SK-N-SH (cell line): ENCODE measurements at regions not wholly inside any gene's neighbourhood (a gene's known extent, or its start where the extent isn't known, plus 50 kb on each side); places are given as distances from the start of the nearest gene placed in this dataset.

ENCODE experiments used
- CTCF ChIA-PET: fragments of 300-600, 350-600 bp; formaldehyde crosslinking; extraction: SDS; loops from one replicate; lab custom pipeline; 2021; lab: Yijun Ruan, JAX
- POLR2A ChIA-PET: fragments of 350-600 bp; sonication (Branson Sonifier 250); formaldehyde crosslinking; extraction: SDS; loops from one replicate; lab custom pipeline; 2020; ENCODE audit warnings: antibody characterized with exemption, inconsistent platforms; lab: Yijun Ruan, JAX
- DNase-seq: peaks from one replicate; pipeline ENCODE4 v3.0.0; 2012
- H2AFZ ChIP-seq: fragments of 200-600 bp; sonication (generic); 2 replicates; pipeline ENCODE4 v1.8.1; 2016; ENCODE audit warnings: antibody characterized with exemption, mild to moderate bottlenecking, low read depth
- H3F3A ChIP-seq: fragments of 200-600 bp; sonication (generic); replicated peaks from 2 replicates; pipeline ENCODE3; 2016; ENCODE audit warnings: antibody characterized with exemption, mild to moderate bottlenecking; ENCODE audit not compliant: insufficient read depth
- H3K27ac ChIP-seq, 2 experiments: fragments of 200-500 bp in 1 of 2; fragments of 200-600 bp in 1 of 2; sonication (Bioruptor generic) in 1 of 2; sonication (generic), shearing (Covaris generic) in 1 of 2; 2 replicates each; pipeline versions ENCODE4 v1.5.1 to v1.6.1; 2014 to 2016; ENCODE audit warnings: low read depth in 2 of 2, inconsistent platforms in 1 of 2, low read length in 1 of 2, mild to moderate bottlenecking in 1 of 2, mixed read lengths in 1 of 2
- H3K27me3 ChIP-seq: fragments of 200-600 bp; sonication (generic), shearing (Covaris generic); 2 replicates; pipeline ENCODE4 v1.6.1; 2016; ENCODE audit warnings: mixed run types; ENCODE audit not compliant: insufficient read depth
- H3K36me3 ChIP-seq, 2 experiments: fragments of 200-500 bp in 1 of 2; fragments of 200-600 bp in 1 of 2; sonication (Bioruptor generic) in 1 of 2; sonication (generic) in 1 of 2; replicated peaks in 1 of 2; 2 replicates each; pipeline versions ENCODE3 to v1.5.1; 2014 to 2016; ENCODE audit warnings: low read length in 1 of 2, mild to moderate bottlenecking in 1 of 2; ENCODE audit not compliant: insufficient read depth in 2 of 2, control insufficient read depth in 1 of 2
- H3K4me1 ChIP-seq, 2 experiments: fragments of 200-500 bp in 1 of 2; fragments of 200-600 bp in 1 of 2; sonication (Bioruptor generic) in 1 of 2; sonication (generic), shearing (Covaris generic) in 1 of 2; 2 replicates each; pipeline versions ENCODE4 v1.5.1 to v1.6.1; 2014 to 2016; ENCODE audit warnings: low read depth in 1 of 2, low read length in 1 of 2, mixed run types in 1 of 2; ENCODE audit not compliant: insufficient read depth in 2 of 2, control insufficient read depth in 1 of 2
- H3K4me2 ChIP-seq: fragments of 200-600 bp; sonication (generic), shearing (Covaris generic); 2 replicates; pipeline ENCODE4 v1.6.1; 2017; ENCODE audit warnings: mixed run types
- H3K4me3 ChIP-seq, 2 experiments: fragments of 200-500 bp in 1 of 2; fragments of 200-600 bp in 1 of 2; sonication (Bioruptor generic) in 1 of 2; sonication (generic), shearing (Covaris generic) in 1 of 2; 2 replicates each; pipeline versions ENCODE4 v1.5.1 to v1.8.1; 2014 to 2016; ENCODE audit warnings: low read depth in 2 of 2, inconsistent platforms in 1 of 2, low read length in 1 of 2, mild to moderate bottlenecking in 1 of 2, mixed read lengths in 1 of 2, moderate library complexity in 1 of 2
- H3K79me2 ChIP-seq: fragments of 200-600 bp; sonication (generic); 2 replicates; pipeline ENCODE4 v1.8.1; 2017; ENCODE audit warnings: mild to moderate bottlenecking; ENCODE audit not compliant: insufficient read depth
- H3K9ac ChIP-seq: fragments of 200-600 bp; sonication (generic); 2 replicates; pipeline ENCODE4 v1.6.1; 2017; ENCODE audit warnings: mixed run types
- H3K9me2 ChIP-seq: fragments of 200-600 bp; sonication (generic); 2 replicates; pipeline ENCODE4 v1.6.1; 2017; ENCODE audit warnings: mixed run types
- H3K9me3 ChIP-seq: fragments of 200-600 bp; sonication (generic); 2 replicates; pipeline ENCODE4 v1.6.1; 2017; ENCODE audit warnings: mixed run types, mild to moderate bottlenecking, moderate library complexity
- H4K20me1 ChIP-seq: fragments of 200-600 bp; sonication (generic); 2 replicates; pipeline ENCODE4 v1.6.1; 2017; ENCODE audit warnings: mild to moderate bottlenecking, mixed run types; ENCODE audit not compliant: insufficient read depth
- CHD2 ChIP-seq: fragments of 150-350 bp; IDR thresholded peaks from 2 replicates; pipeline ENCODE4 v1.6.1; 2018; ENCODE audit warnings: low read length; ENCODE audit not compliant: partially characterized antibody
- CTCF ChIP-seq: fragments of 200-600 bp; sonication (generic); IDR thresholded peaks from 2 replicates; pipeline ENCODE4 v1.6.1; 2017; ENCODE audit warnings: antibody characterized with exemption, mild to moderate bottlenecking, moderate library complexity
- EP300 ChIP-seq, 2 experiments: IDR thresholded peaks; 2 replicates each; pipeline versions ENCODE4 v1.4.0 to v1.6.1; 2012; ENCODE audit warnings: borderline replicate concordance in 1 of 2, low read depth in 1 of 2, low read length in 1 of 2
- EZH2phosphoT487 ChIP-seq: fragments of 200-600 bp; sonication (generic); IDR thresholded peaks from 2 replicates; pipeline ENCODE4 v1.6.1; 2017; ENCODE audit warnings: low read depth, mixed run types, mild to moderate bottlenecking, antibody characterized with exemption, moderate library complexity, borderline replicate concordance
- FOSL2 ChIP-seq: IDR thresholded peaks from 2 replicates; pipeline ENCODE4 v1.4.0; 2012; ENCODE audit warnings: low read depth, mild to moderate bottlenecking, moderate library complexity, borderline replicate concordance
- FOXJ3 ChIP-seq: sonication (generic); formaldehyde crosslinking; IDR thresholded peaks from 2 replicates; pipeline ENCODE4 v1.5.1; 2020; ENCODE audit warnings: mild to moderate bottlenecking, missing genetic modification reagents
- FOXM1 ChIP-seq: IDR thresholded peaks from 2 replicates; pipeline ENCODE4 v1.4.0; 2012; ENCODE audit warnings: low read depth, mild to moderate bottlenecking
- JUND ChIP-seq: IDR thresholded peaks from 2 replicates; pipeline ENCODE4 v1.4.0; 2012
- MAX ChIP-seq: IDR thresholded peaks from 2 replicates; pipeline ENCODE4 v1.4.0; 2012; ENCODE audit warnings: low read depth
- MEF2A ChIP-seq: IDR thresholded peaks from 2 replicates; pipeline ENCODE4 v1.4.0; 2012; ENCODE audit warnings: low read depth, borderline replicate concordance
- MXI1 ChIP-seq: IDR thresholded peaks from 2 replicates; pipeline ENCODE4 v1.6.1; 2012; ENCODE audit warnings: mild to moderate bottlenecking, low read depth, low read length, improper control_type of control experiment
- NFIC ChIP-seq: IDR thresholded peaks from 2 replicates; pipeline ENCODE4 v1.4.0; 2012; ENCODE audit warnings: borderline replicate concordance
- NRF1 ChIP-seq: IDR thresholded peaks from 2 replicates; pipeline ENCODE4 v1.6.1; 2012; ENCODE audit warnings: low read depth, mild to moderate bottlenecking, low read length
- PBX3 ChIP-seq: IDR thresholded peaks from 2 replicates; pipeline ENCODE4; 2012
- RCOR1 ChIP-seq: fragments of 150-350 bp; IDR thresholded peaks from 2 replicates; pipeline ENCODE4 v1.6.1; 2017; ENCODE audit warnings: antibody characterized with exemption, low read length
- RFX5 ChIP-seq: IDR thresholded peaks from 2 replicates; pipeline ENCODE4 v1.6.1; 2012; ENCODE audit warnings: mild to moderate bottlenecking, improper control_type of control experiment, low read length
- RXRA ChIP-seq: IDR thresholded peaks from 2 replicates; pipeline ENCODE4 v1.4.0; 2012; ENCODE audit warnings: low read depth, mild to moderate bottlenecking, borderline replicate concordance
- SIN3A ChIP-seq: IDR thresholded peaks from 2 replicates; pipeline ENCODE4 v1.6.1; 2012; ENCODE audit warnings: low read depth, mild to moderate bottlenecking, low read length, moderate library complexity, borderline replicate concordance
- SMC3 ChIP-seq: IDR thresholded peaks from 2 replicates; pipeline ENCODE4 v1.6.1; 2012; ENCODE audit warnings: low read depth, low read length, improper control_type of control experiment
- TAF1 ChIP-seq: IDR thresholded peaks from 2 replicates; pipeline ENCODE4 v1.6.1; 2012; ENCODE audit warnings: low read depth, mild to moderate bottlenecking, low read length, moderate library complexity, borderline replicate concordance
- TCF12 ChIP-seq: IDR thresholded peaks from 2 replicates; pipeline ENCODE4 v1.4.0; 2012
- TEAD4 ChIP-seq: IDR thresholded peaks from 2 replicates; pipeline ENCODE4 v1.4.0; 2012; ENCODE audit warnings: mild to moderate bottlenecking, borderline replicate concordance; ENCODE audit not compliant: insufficient read depth
- USF2 ChIP-seq: fragments of 150-350 bp; IDR thresholded peaks from 2 replicates; pipeline ENCODE4 v1.6.1; 2017; ENCODE audit warnings: antibody characterized with exemption, low read length, low read depth, borderline replicate concordance
- YY1 ChIP-seq: IDR thresholded peaks from 2 replicates; pipeline ENCODE4 v1.4.0; 2012; ENCODE audit warnings: low read depth, mild to moderate bottlenecking
- WGBS: methylation state at CpG from one replicate; pipeline ENCODE4 v1.1.6; 2017; ENCODE audit warnings: low lambda C conversion rate; 5-methylcytosine and 5-hydroxymethylcytosine counted together

GRCh38 chr6:56789342-56789741 lies 146.7 kb upstream of the DST start:
- Histone ChIP-seq H3K4me2 (no peak overlapping the region), H4K20me1 (peaks cover 79% of the 10 kb centered on the region), H3K9me3 (no peaks in the 10 kb centered on the region), H3K27me3 (no peaks in the 10 kb centered on the region), H3K4me3 (no peak overlapping the region), H2AFZ (no peak overlapping the region), H3K79me2 (peaks cover 97% of the 10 kb centered on the region), H3F3A (no peaks in the 10 kb centered on the region), H3K27ac (no peak overlapping the region), H3K4me1 (peaks cover 0 to 9% of the 10 kb centered on the region in 2 experiments; a peak in 3 of 4 replicates), H3K9me2 (no peaks in the 10 kb centered on the region), H3K36me3 (peaks cover 0 to 29% of the 10 kb centered on the region in 2 experiments), H3K9ac (no peak overlapping the region)
- DNase-seq: no peak
- TF ChIP-seq TEAD4 (no peak), MXI1 (no peak), RXRA (no peak), CTCF (no peak), JUND (no peak), TCF12 (no peak), EP300 (IDR thresholded peaks at IDR 0.05; ENCODE audit: borderline replicate concordance in 1 of 2, low read depth in 1 of 2, low read length in 1 of 2) (no peak), PBX3 (no peak), NFIC (no peak), SIN3A (no peak), YY1 (no peak), MAX (no peak), RFX5 (no peak), MEF2A (no peak), TAF1 (no peak)
- ChIA-PET CTCF (interaction anchor here (1.1 kb wide), 1 partner anchor 12 kb away, joined by 3 read pairs; no protein-coding TSS in a partner anchor), POLR2A (no interaction called here)
- 100% methylated on average over 1 of the region's 1 CpG for WGBS

GRCh38 chr6:56787209-56787608 lies 144.5 kb upstream of the DST start:
- POLR2A ChIA-PET: interaction anchor here (0.6 kb wide), 1 partner anchor 166 kb away, joined by 3 read pairs; no protein-coding TSS in a partner anchor
- no peak overlapping the region for H3K9ac ChIP-seq
- CTCF ChIA-PET: interaction anchor here (1.1 kb wide), 1 partner anchor 88 kb away, joined by 3 read pairs; no protein-coding TSS in a partner anchor

More at GRCh38 chr6:56787209-56787608, 144.5 kb upstream of the DST start:
- Histone ChIP-seq H3K9me2 (no peaks in the 10 kb centered on the region), H3K4me1 (0 out of 4 replicates have a peak, but pooled peaks cover 0 to 7% of the 10 kb centered on the region in 2 experiments), H3K79me2 (peaks cover 85% of the 10 kb centered on the region), H2AFZ (no peak overlapping the region), H3K4me3 (no peak overlapping the region), H3K27me3 (no peaks in the 10 kb centered on the region), H3K9me3 (no peaks in the 10 kb centered on the region), H3F3A (no peaks in the 10 kb centered on the region), H3K4me2 (no peak overlapping the region), H4K20me1 (peaks cover 58% of the 10 kb centered on the region), H3K36me3 (peaks cover 0 to 23% of the 10 kb centered on the region in 2 experiments), H3K27ac (no peak overlapping the region)
- WGBS: 28% methylated on average over 1 of the region's 1 CpG
- DNase-seq: no peak
- TF ChIP-seq TAF1 (no peak), FOXM1 (no peak), RFX5 (no peak), RCOR1 (no peak), JUND (no peak), SMC3 (no peak), FOSL2 (no peak), NFIC (no peak), CHD2 (no peak), EZH2phosphoT487 (no peak), FOXJ3 (CRISPR knock-in tag) (no peak), USF2 (no peak), PBX3 (no peak), NRF1 (no peak), MEF2A (no peak), MAX (no peak)
